MV-4-11 (cell line): ENCODE measurements at regions not wholly inside any gene's neighbourhood (a gene's known extent, or its start where the extent isn't known, plus 50 kb on each side); places are given as distances from the start of the nearest gene placed in this dataset.
"Not testable (repeated sequence)": the region's sequence is repeated elsewhere in the genome, so short reads cannot be mapped to it uniquely, and the experiment has no call there.

ENCODE experiments used
- DNase-seq: peaks from one replicate; lab custom pipeline; 2025; lab: John Stamatoyannopoulos, UW

DNA sequence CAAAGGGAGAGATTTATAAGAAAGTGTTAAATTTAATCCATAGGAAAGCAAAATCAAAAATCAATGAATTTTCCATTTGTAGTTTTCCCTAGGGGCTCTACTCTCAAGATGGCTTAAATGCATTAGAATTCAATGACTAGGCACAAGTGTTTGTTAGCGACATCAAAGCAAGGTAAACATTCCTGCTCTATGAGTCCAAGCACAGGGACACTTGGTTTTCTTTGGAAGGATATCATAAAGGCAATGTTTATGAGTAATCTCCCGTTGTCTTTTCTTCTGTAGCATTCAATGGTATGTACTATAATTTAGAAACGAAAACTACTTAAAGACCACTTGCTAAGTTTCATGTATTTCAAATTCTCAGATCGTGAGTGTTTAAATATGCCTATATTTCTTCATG, 54.8 kb upstream of the ZNF717 start:
- not testable (repeated sequence) for DNase-seq

DNA sequence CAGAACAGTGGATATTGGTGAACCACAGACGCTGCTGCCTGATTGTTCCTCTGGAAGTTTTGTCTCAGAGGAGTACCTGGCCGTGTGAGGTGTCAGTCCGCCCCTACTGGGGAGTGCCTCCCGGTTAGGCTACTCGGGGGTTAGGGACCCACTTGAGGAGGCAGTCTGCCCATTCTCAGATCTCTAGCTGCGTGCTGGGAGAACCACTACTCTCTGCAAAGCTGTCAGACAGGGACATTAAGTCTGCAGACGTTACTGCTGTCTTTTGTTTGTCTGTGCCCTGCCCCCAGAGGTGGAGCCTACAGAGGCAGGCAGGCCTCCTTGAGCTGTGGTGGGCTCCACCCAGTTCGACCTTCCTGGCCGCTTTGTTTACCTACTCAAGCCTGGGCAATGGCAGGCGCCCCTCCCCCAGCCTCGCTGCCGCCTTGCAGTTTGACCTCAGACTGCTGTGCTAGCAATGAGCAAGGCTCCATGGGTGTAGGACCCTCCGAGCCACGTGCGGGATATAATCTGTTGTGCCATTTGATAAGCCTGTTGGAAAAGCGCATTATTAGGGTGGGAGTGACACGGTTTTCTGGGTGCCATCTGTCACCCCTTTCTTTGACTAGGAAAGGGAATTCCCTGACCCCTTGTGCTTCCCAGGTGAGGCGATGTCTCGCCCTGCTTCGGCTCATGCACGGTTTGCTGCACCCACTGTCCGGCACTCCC, 65.1 kb upstream of the ZNF717 start:
- not testable (repeated sequence) for DNase-seq

DNA sequence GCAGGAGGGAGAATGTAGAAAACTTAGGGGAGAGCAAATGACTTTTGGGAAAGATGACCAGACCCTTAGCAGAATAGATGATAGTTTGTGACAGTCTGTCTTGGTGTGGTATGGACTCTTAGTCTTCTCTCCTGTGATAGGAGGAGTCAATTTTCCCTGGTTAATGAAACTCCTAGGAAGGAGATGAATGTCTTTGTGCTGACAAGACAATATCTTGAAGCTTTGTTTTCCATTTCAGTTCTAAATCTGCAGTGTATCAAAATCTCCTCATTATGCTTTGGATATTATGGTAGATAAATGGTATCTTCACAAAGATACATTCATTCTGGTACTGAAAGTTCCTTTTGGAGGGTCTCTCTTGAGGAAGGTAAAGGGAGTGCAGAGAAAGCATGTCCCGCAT, 77.8 kb upstream of the ZNF717 start:
- DNase-seq, result no peak

DNA sequence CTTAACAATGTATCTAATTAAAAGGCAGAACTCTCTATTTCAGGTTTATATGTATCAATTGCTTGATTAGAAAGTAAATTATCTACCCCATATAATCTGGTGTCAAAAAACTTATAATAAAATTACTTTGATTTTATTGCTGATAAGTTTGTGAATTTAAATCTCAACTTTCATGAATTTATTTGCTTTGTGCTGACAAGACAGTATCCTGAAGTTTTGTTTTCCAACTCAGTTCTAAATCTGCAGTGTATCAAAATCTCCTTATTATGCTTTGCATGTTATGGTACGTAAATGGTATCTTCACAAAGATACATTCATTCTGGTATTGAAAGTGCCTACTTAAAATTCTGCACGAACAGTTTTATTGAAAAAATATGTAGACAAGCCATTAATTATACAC, 78.5 kb upstream of the ZNF717 start:
- DNase-seq, result no peak

DNA sequence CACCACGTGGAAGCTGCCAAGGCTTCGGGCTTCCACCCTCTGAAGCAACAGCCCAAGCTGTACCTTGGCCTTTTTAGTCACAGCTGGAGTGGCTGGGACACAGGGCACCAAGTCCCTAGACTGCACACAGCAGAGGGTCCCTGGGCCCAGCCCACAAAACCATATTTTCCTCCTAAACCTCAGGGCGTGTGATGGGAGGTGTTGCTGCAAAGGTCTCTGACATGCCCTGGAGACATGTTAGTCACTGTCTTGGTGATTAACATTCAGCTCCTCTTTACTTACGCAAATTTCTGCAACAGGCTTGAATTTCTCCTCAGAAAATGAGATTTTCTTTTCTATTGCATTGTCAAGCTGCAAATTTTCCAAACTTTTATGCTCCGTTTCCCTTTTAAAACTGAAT, 98.4 kb upstream of the ZNF717 start:
- not testable (repeated sequence) for DNase-seq

DNA sequence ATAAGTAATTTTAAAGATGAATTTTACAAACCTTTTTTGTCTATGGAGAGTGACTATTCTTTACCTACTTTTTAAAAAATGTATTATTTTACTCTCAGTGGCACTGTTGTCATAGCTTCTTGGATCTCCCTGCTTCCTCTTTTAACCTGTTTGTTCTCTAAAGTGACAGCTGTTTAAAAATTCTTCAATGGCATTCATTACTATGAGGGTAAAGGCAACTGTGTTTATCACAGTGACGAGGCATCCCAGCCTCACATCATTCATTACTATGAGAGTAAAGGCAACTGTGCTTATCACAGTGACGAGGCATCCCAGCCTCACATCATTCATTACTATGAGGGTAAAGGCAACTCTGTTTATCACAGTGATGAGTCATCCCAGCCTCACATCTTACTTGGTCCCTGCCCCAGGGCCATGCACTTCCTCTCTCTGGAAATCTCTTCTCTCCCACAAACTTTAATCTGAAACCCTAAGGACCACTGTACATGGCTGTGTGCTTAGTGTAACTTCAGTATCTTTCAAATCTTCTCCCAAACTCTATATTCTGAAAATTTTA, 101.7 kb upstream of the ZNF717 start:
- no peak for DNase-seq

DNA sequence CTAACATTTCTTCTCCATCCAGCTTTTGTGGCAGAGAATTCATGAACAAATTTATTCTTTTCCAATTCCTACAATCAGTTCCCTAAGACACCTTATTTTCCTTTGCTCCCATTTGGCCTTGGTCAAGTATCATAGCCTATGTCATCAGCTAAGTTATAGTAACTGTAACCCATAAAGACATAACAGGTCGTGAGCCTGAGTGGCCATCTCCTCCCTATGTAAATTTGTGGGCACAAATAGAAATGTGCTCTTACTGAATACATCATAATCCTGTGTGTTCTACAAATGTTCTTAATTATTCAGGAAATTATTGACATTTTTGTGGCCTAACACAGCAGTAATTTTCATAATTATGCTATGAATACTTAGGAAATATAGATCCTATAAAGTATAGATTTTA, 108.9 kb upstream of the ZNF717 start:
- DNase-seq, result no peak

DNA sequence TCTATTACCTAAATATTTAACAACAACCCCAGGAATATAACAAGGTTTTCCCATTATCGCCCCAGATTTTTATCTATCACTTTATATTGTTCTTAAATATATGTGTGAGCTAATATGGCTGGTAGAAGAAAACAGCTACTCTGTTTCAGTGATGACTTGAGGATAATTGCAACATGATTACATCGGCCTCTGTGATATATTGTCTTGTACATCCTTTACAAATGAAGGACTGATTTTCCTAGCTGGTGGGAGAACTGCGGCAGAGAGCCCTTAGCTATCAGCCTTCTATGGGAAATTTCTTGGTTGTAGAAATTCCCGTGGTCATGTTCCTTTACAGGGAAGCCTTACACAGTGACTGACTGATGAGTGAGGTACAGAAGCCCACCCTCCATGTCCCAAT, 110.9 kb upstream of the ZNF717 start:
- DNase-seq, result no peak

DNA sequence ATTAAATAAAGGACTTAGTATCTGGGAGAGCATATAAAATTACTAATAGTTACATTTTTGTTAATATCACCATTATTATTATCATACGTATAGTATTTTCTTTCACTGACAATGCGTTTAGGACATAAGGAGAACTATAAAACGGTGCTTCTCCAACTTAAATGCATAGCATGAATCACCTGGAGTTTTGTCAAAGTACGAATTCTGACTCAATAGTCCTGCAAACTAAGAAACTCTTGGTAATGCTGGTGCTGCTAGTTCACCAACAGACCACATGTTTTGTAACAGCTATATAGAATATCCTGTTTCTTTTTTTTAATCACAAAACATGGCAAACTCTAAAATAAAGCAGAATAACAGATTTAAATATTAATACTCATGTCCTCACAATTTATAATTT, 116.1 kb upstream of the ZNF717 start:
- DNase-seq, result not testable (repeated sequence)

DNA sequence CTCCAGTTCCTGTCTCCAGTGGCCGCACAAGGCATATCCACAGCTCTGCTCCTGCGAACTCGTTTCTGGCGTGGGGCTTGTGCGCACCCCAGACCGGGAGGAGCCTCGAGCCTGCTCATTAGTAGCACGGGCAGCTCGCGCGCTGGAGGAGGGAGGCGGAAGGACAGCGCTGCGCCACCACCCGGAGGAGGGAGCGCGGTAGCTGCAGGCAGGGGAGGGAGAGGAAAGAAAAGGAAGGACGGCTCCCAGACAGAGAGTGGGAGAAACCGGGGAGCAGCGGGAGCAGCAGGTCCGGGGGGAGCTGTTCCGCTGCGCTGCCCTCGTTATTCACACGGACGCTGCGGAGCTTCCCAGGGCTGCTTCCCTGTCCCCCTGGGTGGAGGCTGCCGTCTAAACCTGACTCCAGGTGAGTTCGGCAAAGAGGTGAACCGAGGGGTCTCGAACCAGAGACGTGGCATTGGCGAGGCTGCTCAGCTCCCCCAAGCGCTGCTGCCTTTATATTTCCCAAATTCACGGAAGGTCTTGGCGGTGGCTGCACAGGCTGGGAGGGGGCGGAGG, 121.3 kb upstream of the ZNF717 start:
- no peak for DNase-seq

DNA sequence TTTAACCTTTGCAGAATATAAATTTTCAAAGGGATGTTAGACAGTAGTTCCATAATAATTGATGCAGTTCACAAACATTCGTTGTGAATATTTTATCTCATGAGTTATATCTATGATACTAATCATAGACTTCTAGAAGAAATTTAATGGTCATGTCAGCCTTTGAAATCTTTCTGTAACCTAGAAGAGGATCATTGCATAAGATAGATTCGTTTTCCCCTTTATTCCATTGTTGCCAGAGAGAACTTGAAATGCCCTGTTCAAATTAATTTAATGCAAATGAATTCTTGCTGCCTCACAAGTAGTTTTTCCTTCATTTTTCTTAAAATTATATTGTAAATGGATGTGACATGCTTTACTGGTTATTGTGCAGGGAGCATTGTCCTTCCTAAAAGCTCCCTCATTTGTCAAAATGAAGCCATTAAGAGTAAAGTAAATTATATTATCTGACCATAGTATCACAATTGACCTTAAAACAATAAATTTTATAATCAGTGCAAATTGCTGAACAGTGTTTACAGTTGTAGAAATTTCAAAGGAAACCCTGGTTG, 128.5 kb upstream of the ZNF717 start:
- no peak for DNase-seq

DNA sequence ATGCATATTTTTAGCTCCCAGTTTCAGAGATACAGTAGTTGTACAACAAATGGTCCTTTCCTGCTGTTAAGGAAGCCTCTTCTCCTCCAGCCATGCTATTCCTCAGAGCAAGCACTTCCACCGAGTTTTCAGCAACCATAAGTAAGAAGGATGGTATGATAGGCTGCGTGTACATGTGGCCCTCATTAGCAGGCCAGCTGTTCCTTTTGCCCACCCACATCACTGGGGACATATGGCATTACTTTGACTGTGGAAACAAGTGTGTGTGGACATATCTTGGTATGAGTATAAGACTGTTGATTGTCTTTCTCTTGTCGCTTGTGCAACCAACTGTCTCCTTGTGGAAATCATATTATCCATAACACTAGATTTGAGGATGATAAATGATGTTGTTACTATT, 129.4 kb upstream of the ZNF717 start:
- DNase-seq, result not testable (repeated sequence)

DNA sequence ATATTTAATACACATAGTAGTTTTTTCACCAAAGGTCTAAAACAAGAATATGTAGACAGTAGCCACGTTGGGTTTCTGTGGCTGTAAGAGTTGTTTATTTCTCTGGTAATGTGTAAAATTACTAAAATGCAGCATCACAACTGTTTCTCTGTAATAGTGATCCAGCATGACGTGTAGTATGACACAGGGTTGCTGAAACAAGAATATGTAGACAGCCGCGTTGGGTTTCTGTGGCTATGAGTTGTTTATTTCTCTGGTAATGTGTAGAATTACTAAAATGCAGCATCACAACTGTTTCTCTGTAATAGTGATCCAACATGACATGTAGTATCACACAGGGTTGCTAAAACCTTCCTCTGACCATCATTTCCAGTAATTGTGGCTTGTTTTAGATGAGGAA, 153.6 kb upstream of the ZNF717 start:
- no peak for DNase-seq

DNA sequence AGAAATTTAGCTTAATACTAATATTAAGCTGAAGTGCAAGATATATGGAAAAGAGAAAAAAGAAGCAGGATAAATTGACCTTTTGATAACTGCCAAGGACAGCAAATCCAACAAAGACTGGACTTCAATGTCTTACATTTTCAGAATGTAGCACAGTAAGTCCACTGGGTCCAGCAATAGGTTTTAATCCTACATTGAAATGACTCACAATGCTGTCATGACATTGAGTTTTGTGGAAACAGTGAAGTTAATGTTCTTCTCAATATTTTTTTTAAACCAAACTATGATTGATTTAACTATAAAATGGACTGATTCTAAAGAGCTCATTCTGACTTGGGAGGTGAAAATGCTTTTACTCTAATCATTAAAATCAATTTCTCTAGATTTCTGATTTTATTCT, 166.6 kb upstream of the ZNF717 start:
- no peak for DNase-seq

DNA sequence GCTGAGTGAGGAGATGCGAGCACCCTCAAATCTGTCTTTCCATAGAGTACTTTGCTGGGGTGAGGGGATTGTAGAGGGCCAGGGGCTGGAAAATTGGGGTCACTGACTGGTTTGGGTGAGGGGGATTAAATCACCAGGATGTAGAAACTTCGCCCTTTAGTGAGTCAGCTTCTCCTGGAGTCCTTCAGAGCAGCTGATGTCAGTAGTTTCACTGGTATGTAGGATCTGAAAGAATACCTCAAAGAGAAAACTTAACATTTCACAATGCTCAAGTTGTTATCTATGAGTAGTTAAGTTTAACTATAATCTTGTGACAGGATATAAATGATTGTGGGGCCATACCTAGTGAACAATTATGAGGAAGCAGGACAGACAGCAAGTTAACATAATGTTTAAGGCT, 174.7 kb upstream of the ZNF717 start:
- not testable (repeated sequence) for DNase-seq

DNA sequence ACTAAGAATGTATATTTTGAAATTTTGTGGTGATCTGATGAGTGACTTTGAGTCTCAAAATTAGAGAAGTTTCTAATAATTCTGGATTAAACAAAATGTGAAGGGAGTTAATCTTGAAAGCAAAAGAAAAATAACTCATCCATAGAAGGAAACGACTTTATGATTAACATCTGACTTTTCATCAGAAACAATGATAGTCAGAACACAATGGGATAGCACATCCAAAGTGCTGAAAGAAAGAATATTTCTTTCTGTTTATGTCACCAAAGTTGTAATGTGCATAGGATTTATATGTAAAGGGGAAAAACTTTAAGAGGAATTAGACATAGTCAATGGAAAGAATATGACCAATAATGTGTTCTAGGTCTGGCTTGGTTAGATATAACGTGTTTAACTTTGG, 176.7 kb upstream of the ZNF717 start:
- DNase-seq, result not testable (repeated sequence)

DNA sequence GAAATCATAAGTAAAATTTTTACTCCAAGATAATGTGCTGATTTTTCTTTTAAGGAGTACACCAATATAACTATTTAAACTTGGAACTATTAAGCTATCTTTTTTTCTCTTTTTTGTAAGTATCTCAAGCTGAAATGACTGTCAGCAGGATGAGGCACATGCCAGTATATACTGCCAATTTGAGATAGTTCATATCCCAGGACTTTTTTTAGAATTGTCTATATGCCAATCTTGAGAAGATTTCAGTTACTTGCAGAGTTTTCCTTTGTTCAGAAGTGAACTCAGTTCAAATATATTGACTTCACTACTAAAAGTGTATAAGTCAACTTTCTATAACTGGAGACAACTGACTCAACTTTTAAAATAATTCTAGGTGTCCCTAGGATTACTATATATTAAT, 181.7 kb upstream of the ZNF717 start:
- no peak for DNase-seq

DNA sequence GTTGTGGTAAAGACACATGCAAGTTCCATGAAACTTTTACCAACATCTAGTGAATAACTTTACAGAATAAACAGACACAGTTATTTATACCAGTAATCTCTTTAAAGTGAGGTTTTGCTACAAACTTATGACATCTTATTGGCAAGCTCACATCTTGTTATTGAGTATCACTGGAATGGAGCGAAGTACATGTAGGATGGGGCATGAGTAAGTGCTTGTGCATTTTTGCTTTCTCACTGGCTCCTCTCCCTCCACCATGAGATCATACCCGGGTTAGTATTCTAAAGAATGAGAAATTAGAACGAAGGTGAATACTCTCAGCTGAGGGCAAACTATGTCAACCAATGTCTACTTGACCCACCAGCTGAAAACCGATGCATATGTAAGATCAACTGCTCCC, 193.3 kb upstream of the ZNF717 start:
- no peak for DNase-seq

DNA sequence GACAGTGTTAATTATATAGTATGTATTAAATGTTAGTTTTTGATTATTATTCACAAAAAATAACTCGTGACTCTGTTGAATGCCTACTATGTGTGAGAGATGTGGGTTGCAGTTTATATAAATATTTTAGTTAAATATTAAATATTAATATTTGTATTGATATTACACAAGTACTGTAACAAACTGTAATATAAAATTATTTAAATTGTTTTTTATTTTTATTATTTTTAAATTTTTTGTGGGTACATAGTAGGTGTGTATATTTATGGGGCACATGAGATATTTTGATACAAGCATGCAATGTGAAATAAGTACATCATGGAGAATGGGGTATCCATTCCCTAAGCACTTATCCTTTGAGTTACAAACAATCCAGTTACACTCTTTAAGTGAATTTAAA, 196.1 kb upstream of the ZNF717 start:
- no peak for DNase-seq

DNA sequence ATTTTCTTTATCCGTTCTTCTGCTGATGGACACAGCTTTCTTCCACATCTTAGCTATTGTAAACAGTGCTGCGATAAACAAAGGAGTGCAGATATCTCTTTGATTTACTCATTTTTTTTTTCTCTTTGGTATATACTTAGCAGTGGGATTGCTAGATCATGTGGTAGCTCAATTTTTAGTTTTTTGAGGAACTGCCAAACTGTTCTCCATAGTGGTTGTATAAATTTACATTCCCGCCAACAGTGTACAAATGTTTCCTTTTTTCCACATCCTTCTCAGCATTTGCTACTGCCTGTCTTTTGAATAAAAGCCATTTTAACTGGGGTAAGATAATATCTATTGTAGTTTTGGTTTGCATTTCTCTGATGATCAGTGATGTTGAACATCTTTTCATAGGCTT, 196.8 kb upstream of the ZNF717 start:
- no peak for DNase-seq

DNA sequence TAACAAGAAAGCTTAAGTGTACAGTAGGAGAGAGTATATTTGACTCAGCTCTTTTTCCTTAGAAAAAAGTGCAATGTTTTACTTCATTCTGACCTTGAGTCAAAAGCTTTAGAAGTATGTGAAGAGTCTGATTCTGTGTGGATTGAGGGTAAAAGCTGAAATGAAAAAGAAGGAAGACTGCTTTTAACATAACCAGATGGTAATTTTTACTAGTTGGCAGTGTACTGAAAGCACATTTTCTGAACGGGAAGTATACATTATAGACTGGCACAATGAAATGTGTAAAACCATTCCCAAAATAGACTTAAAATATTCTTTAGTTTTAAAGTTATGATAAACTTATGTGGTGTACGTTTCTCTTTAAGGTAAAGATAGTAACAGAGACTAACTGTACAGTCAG, 197.8 kb upstream of the ZNF717 start:
- DNase-seq, result no peak

DNA sequence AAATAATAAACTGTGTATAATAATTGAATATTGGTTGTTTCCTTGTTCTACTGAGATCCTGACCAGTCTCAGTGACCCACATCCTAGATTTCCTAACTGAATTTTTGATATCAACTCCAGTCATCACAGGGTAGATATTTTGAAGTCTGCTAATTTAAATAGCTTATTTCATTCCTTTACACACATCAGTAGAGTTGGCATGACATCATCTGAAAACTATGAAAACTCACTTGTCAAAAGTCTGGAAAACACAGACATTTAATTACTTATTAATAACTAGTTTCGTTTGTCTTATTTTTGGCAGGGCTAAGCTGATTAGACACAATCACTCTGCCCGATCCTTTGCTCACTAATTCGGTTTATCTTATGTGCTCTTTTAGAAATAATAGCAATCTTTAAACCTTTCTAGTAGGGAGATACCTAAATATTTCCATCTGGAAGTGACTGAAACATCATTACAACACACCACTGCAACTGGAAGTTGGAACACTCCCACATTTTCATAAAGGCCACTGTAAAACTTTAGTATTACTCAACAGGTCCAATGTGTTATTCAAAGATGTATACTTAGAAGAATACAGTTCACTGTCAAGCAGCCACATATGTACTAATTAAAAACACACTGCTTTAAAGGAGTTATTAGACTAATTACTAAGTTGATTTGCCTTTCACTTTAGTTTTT, 198.4 kb upstream of the ZNF717 start:
- DNase-seq, result no peak

DNA sequence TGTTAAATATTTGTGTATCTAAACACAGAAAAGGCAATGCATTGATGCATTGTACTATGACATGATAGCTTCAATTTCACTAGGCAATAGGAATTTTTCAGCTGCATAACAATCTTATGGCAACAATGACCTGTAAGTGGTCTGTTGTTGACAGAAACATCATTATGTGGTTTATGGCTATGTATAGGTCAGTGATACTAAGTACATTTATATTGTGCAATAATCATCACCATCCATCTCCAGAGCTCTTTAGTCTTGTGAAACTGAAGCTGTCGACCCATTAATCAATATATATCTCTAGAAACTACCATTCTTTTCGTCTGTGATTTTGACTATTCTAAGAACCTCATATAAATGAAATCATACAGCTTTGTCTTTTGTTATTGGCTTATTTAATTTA, 200.1 kb upstream of the ZNF717 start:
- no peak for DNase-seq
